SU-DHL-6 (cell line): ENCODE measurements at regions not wholly inside any gene's neighbourhood (a gene's known extent, or its start where the extent isn't known, plus 50 kb on each side); places are given as distances from the start of the nearest gene placed in this dataset.
"Not testable (repeated sequence)": the region's sequence is repeated elsewhere in the genome, so short reads cannot be mapped to it uniquely, and the experiment has no call there.

Experiments used
- H2AFZ ChIP-seq: fragments of 200-600 bp; sonication (generic); 2 replicates; pipeline ENCODE4 v1.6.1; 2014; ENCODE audit warnings: low read depth, mild to moderate bottlenecking, moderate library complexity, mixed read lengths, antibody characterized with exemption, low read length; ENCODE audit not compliant: severe bottlenecking
- H3F3A ChIP-seq: fragments of 200-600 bp; shearing (Covaris generic); 2 replicates; pipeline ENCODE4 v1.6.0; 2016; ENCODE audit warnings: antibody characterized with exemption, mild to moderate bottlenecking; ENCODE audit not compliant: insufficient read depth
- H3K27ac ChIP-seq: fragments of 200-600 bp; sonication (generic); 2 replicates; pipeline ENCODE4 v1.5.1; 2016; ENCODE audit warnings: low read depth, mild to moderate bottlenecking, low read length, moderate library complexity, mixed read lengths
- H3K27me3 ChIP-seq: fragments of 200-600 bp; sonication (generic), shearing (Covaris generic); 2 replicates; pipeline ENCODE4 v1.6.0; 2014; ENCODE audit warnings: mild to moderate bottlenecking, low read length
- H3K36me3 ChIP-seq: fragments of 200-600 bp; sonication (generic); 2 replicates; pipeline ENCODE4 v1.6.1; 2014; ENCODE audit warnings: mild to moderate bottlenecking, low read length, mixed read lengths
- H3K4me2 ChIP-seq: fragments of 300-600, 200-600 bp; shearing (Covaris generic), sonication (generic); 2 replicates; pipeline ENCODE4 v1.6.0; 2014; ENCODE audit warnings: low read length, low read depth, mild to moderate bottlenecking; ENCODE audit not compliant: poor library complexity, severe bottlenecking
- H3K4me3 ChIP-seq: fragments of 200-600 bp; sonication (generic); 2 replicates; pipeline ENCODE4 v1.5.1; 2014; ENCODE audit warnings: antibody characterized with exemption, low read length, mild to moderate bottlenecking, mixed read lengths; ENCODE audit not compliant: insufficient read depth, poor library complexity, severe bottlenecking
- H3K79me2 ChIP-seq: fragments of 200-600 bp; sonication (generic); 2 replicates; pipeline ENCODE4 v1.6.1; 2014; ENCODE audit warnings: mild to moderate bottlenecking, low read length, moderate library complexity; ENCODE audit not compliant: insufficient read depth
- H3K9ac ChIP-seq: fragments of 200-600 bp; sonication (generic); 2 replicates; pipeline ENCODE4 v1.7.0; 2014; ENCODE audit warnings: mild to moderate bottlenecking, low read length
- H3K9me2 ChIP-seq: fragments of 200-600 bp; sonication (generic); replicated peaks from 2 replicates; pipeline ENCODE4 v1.6.1; 2014; ENCODE audit warnings: low read length; ENCODE audit not compliant: insufficient read depth
- H3K9me3 ChIP-seq: fragments of 200-600 bp; sonication (generic); 2 replicates; pipeline ENCODE4 v1.6.1; 2014; ENCODE audit warnings: low read length, mixed read lengths; ENCODE audit not compliant: insufficient read depth
- H4K20me1 ChIP-seq: fragments of 200-600 bp; sonication (generic); 2 replicates; pipeline ENCODE4 v1.6.1; 2014; ENCODE audit warnings: low read depth, mild to moderate bottlenecking, antibody characterized with exemption, low read length, moderate library complexity, mixed read lengths
- CTCF ChIP-seq: fragments of 200-600 bp; sonication (generic); IDR thresholded peaks from one replicate; pipeline ENCODE4 v1.5.1; 2017; ENCODE audit warnings: antibody characterized with exemption, mild to moderate bottlenecking, low read length, moderate library complexity; ENCODE audit not compliant: insufficient read depth, poor library complexity, severe bottlenecking
- EZH2phosphoT487 ChIP-seq: fragments of 200-600 bp; sonication (generic), shearing (Covaris generic); conservative IDR thresholded peaks from 2 replicates; pipeline ENCODE4 v1.6.1; 2018; ENCODE audit warnings: mild to moderate bottlenecking, antibody characterized with exemption, low read length, moderate library complexity, mixed read lengths

- no peak overlapping the region for H3K4me3 ChIP-seq
- H3K4me2 ChIP-seq: no peak overlapping the region
- no peaks in the 10 kb centered on the region for H3F3A ChIP-seq
- no peaks in the 10 kb centered on the region for H3K9me2 ChIP-seq
- no peak overlapping the region for H3K27ac ChIP-seq
- no peak overlapping the region for H2AFZ ChIP-seq
- H3K27me3 ChIP-seq: no peaks in the 10 kb centered on the region
- no peaks in the 10 kb centered on the region for H3K9me3 ChIP-seq
- no peak overlapping the region for H3K9ac ChIP-seq
- H3K36me3 ChIP-seq: no peaks in the 10 kb centered on the region
- H3K79me2 ChIP-seq: no peaks in the 10 kb centered on the region
- no peaks in the 10 kb centered on the region for H4K20me1 ChIP-seq
- TF ChIP-seq CTCF (no peak), EZH2phosphoT487 (no peak)
Observed at GRCh38 chr19:30959011-30959410, 390.2 kb downstream of the TSHZ3 start.

GRCh38 chr19:30955112-30956104 lies 393.8 kb downstream of the TSHZ3 start:
- no peak overlapping the region for H3K4me2 ChIP-seq
- no peaks in the 10 kb centered on the region for H3K79me2 ChIP-seq
- H3K27ac ChIP-seq: no peak overlapping the region
- H3K27me3 ChIP-seq: no peaks in the 10 kb centered on the region
- TF ChIP-seq EZH2phosphoT487 (no peak), CTCF (no peak)
- no peak overlapping the region for H3K9ac ChIP-seq
- no peak overlapping the region for H2AFZ ChIP-seq
- H3K36me3 ChIP-seq: no peaks in the 10 kb centered on the region
- no peaks in the 10 kb centered on the region for H3K9me2 ChIP-seq
- no peaks in the 10 kb centered on the region for H3K9me3 ChIP-seq
- no peaks in the 10 kb centered on the region for H4K20me1 ChIP-seq
- H3K4me3 ChIP-seq: no peak overlapping the region
- H3F3A ChIP-seq: no peaks in the 10 kb centered on the region

- not testable (repeated sequence) for H3K9ac ChIP-seq, H3K9me3 ChIP-seq, H3K4me2 ChIP-seq, H4K20me1 ChIP-seq, H3K79me2 ChIP-seq, H3K27ac ChIP-seq, H3K36me3 ChIP-seq, H3K27me3 ChIP-seq, H2AFZ ChIP-seq, H3K9me2 ChIP-seq, H3K4me3 ChIP-seq, H3F3A ChIP-seq
Observed at GRCh38 chr19:30944276-30944932, 404.8 kb downstream of the TSHZ3 start.
